ENCODE measurements at regions not wholly inside any gene's neighbourhood (a gene's known extent, or its start where the extent isn't known, plus 50 kb on each side); places are given as distances from the start of the nearest gene placed in this dataset.
"Not testable (repeated sequence)": the region's sequence is repeated elsewhere in the genome, so short reads cannot be mapped to it uniquely, and the experiment has no call there.

- Histone ChIP-seq H3K9me3 (no peaks in the 10 kb centered on the region), H3K36me3 (ENCODE audit: low read depth) (no peaks in the 10 kb centered on the region), H3K4me1 (ENCODE audit: low read depth) (no peaks in the 10 kb centered on the region), H3K4me3 (no peak overlapping the region)
- ATAC-seq = no peak
- intact Hi-C loops (cut with DNase I, micrococcal nuclease) = no loop called here
- no peak for TF ChIP-seq CTCF (IDR thresholded peaks at IDR 0.05)
- no peak for DNase-seq
Measured at GRCh38 chr20:33929917-33930316, 63.8 kb upstream of the RALY start.

- Histone ChIP-seq H3K9me3 (no peaks in the 10 kb centered on the region), H3K36me3 (ENCODE audit: low read depth) (no peaks in the 10 kb centered on the region), H3K4me1 (ENCODE audit: low read depth) (no peaks in the 10 kb centered on the region), H3K4me3 (no peak overlapping the region)
- intact Hi-C loops (cut with DNase I, micrococcal nuclease) = no loop called here
- ATAC-seq = peak; percentile 94
- peak; percentile 51 to 74 (median 63) for DNase-seq
- peak; percentile 23 for TF ChIP-seq CTCF (IDR thresholded peaks at IDR 0.05)
Measured at GRCh38 chr20:33933469-33933909, 60.2 kb upstream of the RALY start.

GRCh38 chr20:33936656-33937055, 57.1 kb upstream of the RALY start:
- Histone ChIP-seq H3K4me3 (no peak overlapping the region), H3K36me3 (ENCODE audit: low read depth) (no peaks in the 10 kb centered on the region), H3K9me3 (no peaks in the 10 kb centered on the region), H3K4me1 (ENCODE audit: low read depth) (no peaks in the 10 kb centered on the region)
- ATAC-seq (no peak), DNase-seq (no peak)
- no peak for TF ChIP-seq CTCF (IDR thresholded peaks at IDR 0.05)
- intact Hi-C loops (cut with DNase I, micrococcal nuclease) = no loop called here

GRCh38 chr20:33939031-33939430, 54.7 kb upstream of the RALY start:
- intact Hi-C loops (cut with DNase I, micrococcal nuclease) = not testable (repeated sequence)

GRCh38 chr20:33940666-33941065, 53.0 kb upstream of the RALY start:
- Histone ChIP-seq H3K9me3 (no peaks in the 10 kb centered on the region), H3K36me3 (ENCODE audit: low read depth) (no peaks in the 10 kb centered on the region), H3K4me3 (no peak overlapping the region), H3K4me1 (ENCODE audit: low read depth) (no peaks in the 10 kb centered on the region)
- no peak for DNase-seq
- intact Hi-C loops (cut with DNase I, micrococcal nuclease) = loop anchor here in 1 of 2 donors (10.0 kb wide), 1 partner anchor 124 kb away; no protein-coding TSS in a partner anchor
- no peak for TF ChIP-seq CTCF (IDR thresholded peaks at IDR 0.05)
- ATAC-seq = no peak

More at GRCh38 chr20:33939031-33939430, 54.7 kb upstream of the RALY start:
- H3K36me3 ChIP-seq (ENCODE audit: low read depth); H3K4me3 ChIP-seq; H3K4me1 ChIP-seq (ENCODE audit: low read depth); H3K9me3 ChIP-seq: not testable (repeated sequence)
- peak; percentile 98 for ATAC-seq
- DNase-seq = peak; percentile 53 to 68 (median 67)

All from mucosa of descending colon (tissue), 3 donors.